ENCODE measurements at regions not wholly inside any gene's neighbourhood (a gene's known extent, or its start where the extent isn't known, plus 50 kb on each side); places are given as distances from the start of the nearest gene placed in this dataset.

DNA sequence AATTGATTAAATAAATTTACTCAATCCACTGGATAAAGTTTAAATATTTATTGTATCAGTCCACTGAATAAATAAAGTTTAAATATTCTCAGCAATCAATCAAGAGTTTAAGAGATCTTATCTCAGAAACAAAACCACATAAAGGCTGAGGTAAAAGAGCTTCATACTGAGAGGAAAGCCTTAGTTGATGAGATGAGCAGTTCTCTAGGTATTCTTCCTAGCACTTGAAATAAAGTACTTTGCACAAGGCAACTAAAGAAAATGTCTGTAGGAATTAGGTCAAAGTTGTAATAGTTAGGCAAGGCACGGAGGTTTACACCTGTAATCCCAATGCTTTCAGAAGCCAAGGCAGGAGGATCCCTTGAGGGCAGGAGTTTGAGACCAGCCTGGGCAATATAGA is 63.5 kb downstream of the UCHL1 start:
- no peak overlapping the region for H3K4me2 ChIP-seq (replicated peaks; ENCODE audit: extremely low read depth, low read length, poor library complexity, severe bottlenecking)
- no peak overlapping the region for H3K9ac ChIP-seq (ENCODE audit: insufficient read depth, low read length, poor library complexity, severe bottlenecking)
- H3K4me1 Mint-ChIP-seq: no peaks in the 10 kb centered on the region
- H3K9me3 Mint-ChIP-seq: peaks cover 0 to 6% (median 2%) of the 10 kb centered on the region in 7 donors
- H3K27ac ChIP-seq (ENCODE audit: low read depth in 1 of 2, low read length in 2 of 2): no peak overlapping the region
- H3K4me1 ChIP-seq (ENCODE audit: control insufficient read depth in 1 of 2, insufficient read depth in 2 of 2, low read length in 2 of 2): no peaks in the 10 kb centered on the region
- no peak overlapping the region for H2AFZ ChIP-seq (ENCODE audit: insufficient read depth, low read depth, low read length, poor library complexity, severe bottlenecking)
- H3K4me3 ChIP-seq (replicated peaks in 1 of 3; ENCODE audit: low read depth in 2 of 3, low read length in 3 of 3): no peak overlapping the region
- intact Hi-C loops (cut with micrococcal nuclease): no loop called here
- H3K4me3 Mint-ChIP-seq: no peak overlapping the region
- H3K9me3 ChIP-seq (replicated peaks in 1 of 2; ENCODE audit: control insufficient read depth in 1 of 2, insufficient read depth in 1 of 2, low read length in 2 of 2): no peaks in the 10 kb centered on the region
- no CpG with 5 or more reads among the region's 1 CpG for WGBS (ENCODE audit: insufficient coverage)
- H3K36me3 ChIP-seq (replicated peaks in 1 of 2; ENCODE audit: control insufficient read depth in 1 of 2, insufficient read depth in 2 of 2, low read length in 2 of 2): no peaks in the 10 kb centered on the region
- no peaks in the 10 kb centered on the region for H3K27me3 Mint-ChIP-seq (ENCODE audit: low read depth in 3 of 3)
- H3K27me3 ChIP-seq (ENCODE audit: control insufficient read depth in 2 of 2, insufficient read depth in 2 of 2, low read length in 2 of 2): peaks cover 0 to 2% of the 10 kb centered on the region in 2 donors
- H3K27ac Mint-ChIP-seq: no peak overlapping the region
- H3K36me3 Mint-ChIP-seq: no peaks in the 10 kb centered on the region
- no peaks in the 10 kb centered on the region for H4K20me1 ChIP-seq (ENCODE audit: insufficient read depth, low read length)
- H3K79me2 ChIP-seq (ENCODE audit: insufficient read depth, low read length): no peaks in the 10 kb centered on the region
- no peak for DNase-seq
- TF ChIP-seq, protein P1, sequence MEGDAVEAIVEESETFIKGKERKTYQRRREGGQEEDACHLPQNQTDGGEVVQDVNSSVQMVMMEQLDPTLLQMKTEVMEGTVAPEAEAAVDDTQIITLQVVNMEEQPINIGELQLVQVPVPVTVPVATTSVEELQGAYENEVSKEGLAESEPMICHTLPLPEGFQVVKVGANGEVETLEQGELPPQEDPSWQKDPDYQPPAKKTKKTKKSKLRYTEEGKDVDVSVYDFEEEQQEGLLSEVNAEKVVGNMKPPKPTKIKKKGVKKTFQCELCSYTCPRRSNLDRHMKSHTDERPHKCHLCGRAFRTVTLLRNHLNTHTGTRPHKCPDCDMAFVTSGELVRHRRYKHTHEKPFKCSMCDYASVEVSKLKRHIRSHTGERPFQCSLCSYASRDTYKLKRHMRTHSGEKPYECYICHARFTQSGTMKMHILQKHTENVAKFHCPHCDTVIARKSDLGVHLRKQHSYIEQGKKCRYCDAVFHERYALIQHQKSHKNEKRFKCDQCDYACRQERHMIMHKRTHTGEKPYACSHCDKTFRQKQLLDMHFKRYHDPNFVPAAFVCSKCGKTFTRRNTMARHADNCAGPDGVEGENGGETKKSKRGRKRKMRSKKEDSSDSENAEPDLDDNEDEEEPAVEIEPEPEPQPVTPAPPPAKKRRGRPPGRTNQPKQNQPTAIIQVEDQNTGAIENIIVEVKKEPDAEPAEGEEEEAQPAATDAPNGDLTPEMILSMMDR (IDR thresholded peaks at IDR 0.05): no peak

DNA sequence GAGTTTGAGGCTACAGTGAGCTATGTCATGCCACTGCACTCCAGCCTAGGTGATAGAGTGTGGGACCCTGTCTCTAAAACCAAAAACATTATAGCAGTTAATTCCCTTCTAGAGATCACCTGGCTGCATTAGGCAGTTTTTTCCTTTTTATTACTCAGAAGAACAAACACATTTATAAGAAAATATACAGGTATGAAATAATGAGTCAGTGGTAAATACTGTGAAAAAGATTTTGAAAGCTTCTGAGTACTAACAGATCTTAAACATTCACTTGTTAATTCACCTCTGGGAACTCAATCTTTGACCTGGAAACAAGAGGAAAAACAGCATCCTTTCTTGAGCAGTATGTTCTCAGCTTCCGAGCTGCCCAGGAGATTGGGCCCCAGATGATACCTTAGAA is 64.1 kb downstream of the UCHL1 start:
- Mint-ChIP-seq H3K9me3 (peaks cover 0 to 6% (median 2%) of the 10 kb centered on the region in 7 donors), H3K27ac (no peak overlapping the region), H3K4me3 (no peak overlapping the region), H3K4me1 (no peaks in the 10 kb centered on the region), H3K36me3 (no peaks in the 10 kb centered on the region), H3K27me3 (ENCODE audit: low read depth in 3 of 3) (no peaks in the 10 kb centered on the region)
- Histone ChIP-seq H3K4me1 (ENCODE audit: control insufficient read depth in 1 of 2, insufficient read depth in 2 of 2, low read length in 2 of 2) (no peaks in the 10 kb centered on the region), H4K20me1 (ENCODE audit: insufficient read depth, low read length) (no peaks in the 10 kb centered on the region), H3K27ac (ENCODE audit: low read depth in 1 of 2, low read length in 2 of 2) (no peak overlapping the region), H3K79me2 (ENCODE audit: insufficient read depth, low read length) (no peaks in the 10 kb centered on the region), H3K4me2 (replicated peaks; ENCODE audit: extremely low read depth, low read length, poor library complexity, severe bottlenecking) (no peak overlapping the region), H3K4me3 (replicated peaks in 1 of 3; ENCODE audit: low read depth in 2 of 3, low read length in 3 of 3) (no peak overlapping the region), H2AFZ (ENCODE audit: insufficient read depth, low read depth, low read length, poor library complexity, severe bottlenecking) (no peak overlapping the region), H3K9me3 (replicated peaks in 1 of 2; ENCODE audit: control insufficient read depth in 1 of 2, insufficient read depth in 1 of 2, low read length in 2 of 2) (no peaks in the 10 kb centered on the region), H3K36me3 (replicated peaks in 1 of 2; ENCODE audit: control insufficient read depth in 1 of 2, insufficient read depth in 2 of 2, low read length in 2 of 2) (no peaks in the 10 kb centered on the region), H3K27me3 (ENCODE audit: control insufficient read depth in 2 of 2, insufficient read depth in 2 of 2, low read length in 2 of 2) (peaks cover 0 to 2% of the 10 kb centered on the region in 2 donors), H3K9ac (ENCODE audit: insufficient read depth, low read length, poor library complexity, severe bottlenecking) (no peak overlapping the region)
- no CpG with 5 or more reads among the region's 1 CpG for WGBS (ENCODE audit: insufficient coverage)
- TF ChIP-seq, protein P1 (IDR thresholded peaks at IDR 0.05): no peak
- intact Hi-C loops (cut with micrococcal nuclease): no loop called here
- no peak for DNase-seq
